ENCODE measurements at regions not wholly inside any gene's neighbourhood (a gene's known extent, or its start where the extent isn't known, plus 50 kb on each side); places are given as distances from the start of the nearest gene placed in this dataset.

GRCh38 chr5:4859500-4860235 is 280.5 kb upstream of the ADAMTS16 start:
- no peaks in the 10 kb centered on the region for H3K9me3 Mint-ChIP-seq
- no peak for DNase-seq

GRCh38 chr5:4860631-4861030 is 279.5 kb upstream of the ADAMTS16 start:
- Mint-ChIP-seq H3K36me3 (no peaks in the 10 kb centered on the region), H3K4me3 (no peak overlapping the region), H3K27me3 (no peaks in the 10 kb centered on the region), H3K27ac (no peak overlapping the region), H3K4me1 (no peaks in the 10 kb centered on the region), H3K9me3 (peaks cover 3% of the 10 kb centered on the region)
- DNase-seq = no peak

More at GRCh38 chr5:4859500-4860235, 280.5 kb upstream of the ADAMTS16 start:
- no peaks in the 10 kb centered on the region for H3K36me3 Mint-ChIP-seq
- H3K4me3 Mint-ChIP-seq = no peak overlapping the region
- H3K27me3 Mint-ChIP-seq = no peaks in the 10 kb centered on the region
- H3K4me1 Mint-ChIP-seq = no peaks in the 10 kb centered on the region
- H3K27ac Mint-ChIP-seq = no peak overlapping the region

- no peak for DNase-seq
- Mint-ChIP-seq H3K9me3 (peaks cover 3% of the 10 kb centered on the region), H3K4me3 (no peak overlapping the region), H3K4me1 (no peaks in the 10 kb centered on the region), H3K27me3 (no peaks in the 10 kb centered on the region), H3K36me3 (no peaks in the 10 kb centered on the region), H3K27ac (no peak overlapping the region)
These were observed 277.6 kb upstream of the ADAMTS16 start for GRCh38 chr5:4862500-4862899.

- no peak overlapping the region for H3K4me3 Mint-ChIP-seq
- no peaks in the 10 kb centered on the region for H3K4me1 Mint-ChIP-seq
- no peak for DNase-seq
- H3K27ac Mint-ChIP-seq = no peak overlapping the region
- peaks cover 3% of the 10 kb centered on the region for H3K9me3 Mint-ChIP-seq
- no peaks in the 10 kb centered on the region for H3K36me3 Mint-ChIP-seq
- no peaks in the 10 kb centered on the region for H3K27me3 Mint-ChIP-seq
These were observed 273.9 kb upstream of the ADAMTS16 start for GRCh38 chr5:4866131-4866659.

- no peaks in the 10 kb centered on the region for H3K36me3 Mint-ChIP-seq
- no peaks in the 10 kb centered on the region for H3K4me1 Mint-ChIP-seq
- H3K9me3 Mint-ChIP-seq = peaks cover 3% of the 10 kb centered on the region
- DNase-seq = no peak
- H3K4me3 Mint-ChIP-seq = no peak overlapping the region
- H3K27me3 Mint-ChIP-seq = no peaks in the 10 kb centered on the region
- H3K27ac Mint-ChIP-seq = no peak overlapping the region
These were observed 273.3 kb upstream of the ADAMTS16 start for GRCh38 chr5:4866817-4867216.

GRCh38 chr5:4868140-4868735 is 271.9 kb upstream of the ADAMTS16 start:
- no peaks in the 10 kb centered on the region for H3K4me1 Mint-ChIP-seq
- no peak overlapping the region for H3K27ac Mint-ChIP-seq
- no peak overlapping the region for H3K4me3 Mint-ChIP-seq
- peaks cover 3% of the 10 kb centered on the region for H3K9me3 Mint-ChIP-seq
- peak; percentile 39 for DNase-seq
- H3K36me3 Mint-ChIP-seq = no peaks in the 10 kb centered on the region
- H3K27me3 Mint-ChIP-seq = no peaks in the 10 kb centered on the region

- Mint-ChIP-seq H3K36me3 (no peaks in the 10 kb centered on the region), H3K27ac (no peak overlapping the region), H3K9me3 (no peaks in the 10 kb centered on the region), H3K4me1 (no peaks in the 10 kb centered on the region), H3K4me3 (no peak overlapping the region), H3K27me3 (no peaks in the 10 kb centered on the region)
- no peak for DNase-seq
These were observed 266.5 kb upstream of the ADAMTS16 start for GRCh38 chr5:4873652-4874051.

GRCh38 chr5:4874097-4874496 is 266.0 kb upstream of the ADAMTS16 start:
- Mint-ChIP-seq H3K27ac (no peak overlapping the region), H3K4me3 (no peak overlapping the region), H3K4me1 (no peaks in the 10 kb centered on the region), H3K9me3 (no peaks in the 10 kb centered on the region), H3K27me3 (no peaks in the 10 kb centered on the region), H3K36me3 (no peaks in the 10 kb centered on the region)
- DNase-seq = no peak

GRCh38 chr5:4875942-4876341 is 264.2 kb upstream of the ADAMTS16 start:
- H3K4me1 Mint-ChIP-seq = no peaks in the 10 kb centered on the region
- no peak overlapping the region for H3K4me3 Mint-ChIP-seq
- no peaks in the 10 kb centered on the region for H3K9me3 Mint-ChIP-seq
- H3K36me3 Mint-ChIP-seq = no peaks in the 10 kb centered on the region
- DNase-seq = no peak
- H3K27ac Mint-ChIP-seq = no peak overlapping the region
- H3K27me3 Mint-ChIP-seq = no peaks in the 10 kb centered on the region

GRCh38 chr5:4876804-4877203 is 263.3 kb upstream of the ADAMTS16 start:
- H3K27me3 Mint-ChIP-seq = no peaks in the 10 kb centered on the region
- no peak overlapping the region for H3K4me3 Mint-ChIP-seq
- H3K36me3 Mint-ChIP-seq = no peaks in the 10 kb centered on the region
- DNase-seq = no peak
- H3K9me3 Mint-ChIP-seq = no peaks in the 10 kb centered on the region
- no peak overlapping the region for H3K27ac Mint-ChIP-seq
- H3K4me1 Mint-ChIP-seq = no peaks in the 10 kb centered on the region

GRCh38 chr5:4877579-4877978 is 262.6 kb upstream of the ADAMTS16 start:
- Mint-ChIP-seq H3K9me3 (no peaks in the 10 kb centered on the region), H3K4me3 (no peak overlapping the region), H3K27me3 (no peaks in the 10 kb centered on the region), H3K4me1 (no peaks in the 10 kb centered on the region), H3K36me3 (no peaks in the 10 kb centered on the region), H3K27ac (no peak overlapping the region)
- DNase-seq = no peak

- Mint-ChIP-seq H3K27me3 (no peaks in the 10 kb centered on the region), H3K36me3 (no peaks in the 10 kb centered on the region), H3K27ac (no peak overlapping the region), H3K4me3 (no peak overlapping the region), H3K9me3 (no peaks in the 10 kb centered on the region), H3K4me1 (no peaks in the 10 kb centered on the region)
- DNase-seq = no peak
These were observed 261.1 kb upstream of the ADAMTS16 start for GRCh38 chr5:4879075-4879474.

- Mint-ChIP-seq H3K27ac (no peak overlapping the region), H3K4me3 (no peak overlapping the region), H3K27me3 (no peaks in the 10 kb centered on the region), H3K36me3 (no peaks in the 10 kb centered on the region), H3K4me1 (no peaks in the 10 kb centered on the region), H3K9me3 (no peaks in the 10 kb centered on the region)
- peak; percentile 49 for DNase-seq
These were observed 260.3 kb upstream of the ADAMTS16 start for GRCh38 chr5:4879693-4880303.

- no peaks in the 10 kb centered on the region for H3K9me3 Mint-ChIP-seq
- no peak overlapping the region for H3K27ac Mint-ChIP-seq
- no peaks in the 10 kb centered on the region for H3K36me3 Mint-ChIP-seq
- H3K27me3 Mint-ChIP-seq = no peaks in the 10 kb centered on the region
- DNase-seq = no peak
- no peak overlapping the region for H3K4me3 Mint-ChIP-seq
- H3K4me1 Mint-ChIP-seq = no peaks in the 10 kb centered on the region
These were observed 259.8 kb upstream of the ADAMTS16 start for GRCh38 chr5:4880304-4880741.

GRCh38 chr5:4881366-4882002 is 258.6 kb upstream of the ADAMTS16 start:
- DNase-seq = no peak
- H3K4me3 Mint-ChIP-seq = no peak overlapping the region
- no peaks in the 10 kb centered on the region for H3K9me3 Mint-ChIP-seq
- H3K27me3 Mint-ChIP-seq = no peaks in the 10 kb centered on the region
- no peaks in the 10 kb centered on the region for H3K36me3 Mint-ChIP-seq
- no peaks in the 10 kb centered on the region for H3K4me1 Mint-ChIP-seq
- H3K27ac Mint-ChIP-seq = no peak overlapping the region
